GM12872 (cell line): ENCODE measurements at regions not wholly inside any gene's neighbourhood (a gene's known extent, or its start where the extent isn't known, plus 50 kb on each side); places are given as distances from the start of the nearest gene placed in this dataset.

Source experiments
- CTCF ChIP-seq: IDR thresholded peaks from 3 replicates; pipeline ENCODE4 v1.5.1; 2011; ENCODE audit warnings: low read depth, mild to moderate bottlenecking, low read length, moderate library complexity; ENCODE audit not compliant: insufficient read depth

GRCh38 chr15:77853008-77853328 is 220.3 kb upstream of the LINGO1 start:
- TF ChIP-seq CTCF, result no peak

- no peak for TF ChIP-seq CTCF
These were observed 219.7 kb upstream of the LINGO1 start for GRCh38 chr15:77852241-77853007.

- no peak for TF ChIP-seq CTCF
These were observed 219.0 kb upstream of the LINGO1 start for GRCh38 chr15:77851691-77852090.

GRCh38 chr15:77851086-77851485 is 218.4 kb upstream of the LINGO1 start:
- TF ChIP-seq CTCF, result no peak

- no peak for TF ChIP-seq CTCF
These were observed 214.3 kb upstream of the LINGO1 start for GRCh38 chr15:77846986-77847385.

- no peak for TF ChIP-seq CTCF
These were observed 213.6 kb upstream of the LINGO1 start for GRCh38 chr15:77846360-77846759.

- no peak for TF ChIP-seq CTCF
These were observed 212.2 kb upstream of the LINGO1 start for GRCh38 chr15:77844798-77845446.
